Erythroblast (primary cell): ENCODE measurements at regions not wholly inside any gene's neighbourhood (a gene's known extent, or its start where the extent isn't known, plus 50 kb on each side); places are given as distances from the start of the nearest gene placed in this dataset.

Experiments
- GATA1 ChIP-seq: IDR thresholded peaks from 2 replicates; pipeline ENCODE4 v1.6.1; 2011; ENCODE audit warnings: low read depth, mild to moderate bottlenecking, control low read depth, low read length, moderate library complexity
- POLR2A ChIP-seq: IDR thresholded peaks from 2 replicates; pipeline ENCODE4 v1.6.1; 2011; ENCODE audit warnings: mild to moderate bottlenecking, low read length

DNA sequence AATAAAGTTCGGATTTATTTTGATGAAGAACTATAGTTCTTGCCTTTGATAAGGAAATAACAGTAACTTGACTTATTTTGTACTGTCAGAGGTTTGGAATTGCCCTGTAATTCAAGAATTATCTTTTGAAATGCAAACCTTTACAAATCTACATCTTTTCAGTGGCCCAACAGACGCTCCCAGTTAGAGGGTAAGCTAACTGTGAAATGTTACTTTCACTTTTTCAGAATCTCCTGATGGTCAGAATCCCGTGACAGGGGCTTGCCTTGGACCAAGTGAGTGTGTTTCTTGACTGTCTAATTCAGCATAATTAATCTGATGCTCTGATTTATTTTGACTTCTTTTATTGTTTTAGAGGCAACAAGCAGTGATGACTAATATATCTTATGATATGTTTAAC, 262.5 kb downstream of the PLOD2 start:
- no peak for TF ChIP-seq POLR2A
- no peak for TF ChIP-seq GATA1
